ENCODE measurements at regions not wholly inside any gene's neighbourhood (a gene's known extent, or its start where the extent isn't known, plus 50 kb on each side); places are given as distances from the start of the nearest gene placed in this dataset.

DNA sequence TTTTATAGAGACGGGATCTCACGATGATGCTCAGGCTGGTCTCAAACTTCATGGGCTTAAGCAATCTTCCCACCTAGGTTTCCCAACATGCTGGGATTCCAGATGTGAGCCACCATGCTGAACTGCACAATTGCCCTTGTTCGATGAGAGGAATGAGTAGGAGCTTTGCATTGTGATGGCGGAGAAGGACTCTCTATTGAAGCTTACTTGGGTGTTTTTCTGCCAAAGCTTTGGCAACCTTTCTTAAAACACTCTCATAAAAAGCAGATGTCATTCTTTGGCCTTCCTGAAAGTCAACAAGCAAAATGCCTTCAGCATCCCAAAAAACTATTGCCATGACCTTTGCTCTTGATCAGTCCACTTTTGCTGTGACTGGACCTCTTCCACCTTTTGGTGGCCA, 904.8 kb upstream of the TMEM132C start:
- no peak for DNase-seq

DNA sequence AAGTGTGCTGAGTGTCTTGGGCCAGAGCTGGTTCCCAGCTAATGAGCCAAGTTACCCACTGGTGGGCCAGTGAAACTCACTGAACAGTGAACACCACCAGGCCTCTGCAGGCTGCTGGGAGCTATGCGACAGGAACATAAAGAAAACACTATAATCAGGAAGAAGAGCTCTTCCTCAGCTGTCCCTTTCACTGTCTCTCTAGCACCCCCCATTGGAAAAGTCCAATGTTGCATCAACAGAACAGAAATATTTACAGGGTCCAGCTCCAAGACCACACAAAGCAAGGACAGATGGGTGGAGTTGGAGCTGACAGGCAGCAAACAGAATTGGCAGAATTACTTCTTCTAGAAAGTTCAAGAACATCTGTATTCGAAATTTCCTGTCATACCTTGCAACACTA, 903.6 kb upstream of the TMEM132C start:
- no peak for DNase-seq

- DNase-seq = no peak
Observed at GRCh38 chr12:127373559-127373958, 893.4 kb upstream of the TMEM132C start.

GRCh38 chr12:127374447-127374846, 892.5 kb upstream of the TMEM132C start:
- DNase-seq = no peak

- no peak for DNase-seq
Observed at GRCh38 chr12:127381043-127381668, 885.8 kb upstream of the TMEM132C start.

- DNase-seq = no peak
Observed at GRCh38 chr12:127381681-127382080, 885.3 kb upstream of the TMEM132C start.

DNA sequence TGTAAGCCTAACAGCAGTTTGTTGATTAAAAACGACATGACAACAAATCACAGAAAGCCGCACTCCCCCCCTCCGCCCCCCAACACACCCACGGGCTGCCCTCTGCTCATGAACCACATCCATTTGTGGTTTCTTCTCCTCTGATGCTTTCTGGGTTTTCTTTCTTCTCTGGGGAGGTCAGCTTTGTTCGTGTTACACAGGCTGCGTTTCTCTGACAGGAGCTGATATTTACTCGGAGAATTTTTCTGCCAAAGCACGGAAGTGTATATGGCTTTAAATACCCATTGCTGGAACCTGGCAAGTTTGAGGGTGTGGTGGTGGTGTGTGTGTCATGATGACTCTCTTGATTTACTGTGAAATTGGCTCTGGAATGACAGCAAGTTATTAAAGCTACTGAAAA, 883.7 kb upstream of the TMEM132C start:
- DNase-seq = no peak

DNA sequence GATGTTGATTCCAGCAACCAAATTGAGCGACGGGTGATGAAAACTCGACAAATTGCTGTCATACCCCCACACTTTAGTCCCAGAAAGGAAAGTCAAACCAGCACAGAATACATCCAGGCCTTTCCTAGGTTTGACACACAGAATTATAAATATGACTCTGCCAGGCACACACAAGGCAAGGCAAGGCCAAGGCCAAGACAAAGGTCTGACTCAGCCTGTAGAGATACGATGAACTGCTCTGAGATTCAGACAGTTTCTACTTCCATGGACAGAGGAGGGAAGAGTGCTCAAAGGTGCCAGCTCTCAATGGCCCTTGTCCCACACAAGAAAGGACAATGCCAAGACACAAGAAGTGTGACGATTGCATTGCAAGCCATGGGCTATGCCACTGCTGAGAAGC, 880.2 kb upstream of the TMEM132C start:
- no peak for DNase-seq

GRCh38 chr12:127388985-127389384, 878.0 kb upstream of the TMEM132C start:
- no peak for DNase-seq

GRCh38 chr12:127389923-127390322, 877.0 kb upstream of the TMEM132C start:
- no peak for DNase-seq

GRCh38 chr12:127393465-127393864, 873.5 kb upstream of the TMEM132C start:
- peak; percentile 1 for DNase-seq

DNA sequence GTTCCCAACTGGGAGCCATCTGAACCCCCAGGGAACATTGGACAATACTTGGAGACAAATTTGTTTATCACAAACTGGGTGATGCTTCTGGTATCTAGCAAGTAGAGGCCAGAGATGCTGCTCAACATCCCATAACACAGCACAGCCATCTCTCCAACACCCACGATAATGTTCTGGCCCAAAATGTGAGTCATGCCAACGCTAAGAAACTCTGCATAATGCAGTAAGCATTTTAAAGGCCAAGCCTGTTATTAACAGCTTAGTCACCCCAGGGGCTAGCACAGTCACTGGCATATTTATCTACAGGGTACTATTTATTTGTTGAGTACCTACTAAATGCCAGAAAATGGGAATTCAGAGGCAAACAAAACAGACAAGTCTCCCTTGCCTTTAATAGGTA, 873.1 kb upstream of the TMEM132C start:
- DNase-seq = no peak

DNA sequence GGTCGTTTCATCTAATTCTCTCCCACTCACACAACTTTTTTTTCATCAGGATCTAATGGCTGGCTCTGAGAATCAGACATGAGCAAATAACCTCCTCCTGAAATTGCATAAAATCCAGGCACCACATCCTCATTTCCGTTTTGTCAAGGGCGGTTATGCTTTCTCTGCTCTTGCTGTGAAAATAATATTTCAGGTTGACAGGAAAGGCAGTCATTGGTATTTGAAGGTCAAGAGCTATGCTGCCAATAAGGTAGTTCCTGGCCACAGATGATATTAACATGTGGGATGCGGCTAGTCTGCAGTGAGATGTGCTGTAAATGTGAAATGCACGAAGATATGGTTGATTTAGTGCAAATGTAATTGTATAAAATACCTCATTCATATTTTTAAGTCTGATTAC, 870.2 kb upstream of the TMEM132C start:
- no peak for DNase-seq

DNA sequence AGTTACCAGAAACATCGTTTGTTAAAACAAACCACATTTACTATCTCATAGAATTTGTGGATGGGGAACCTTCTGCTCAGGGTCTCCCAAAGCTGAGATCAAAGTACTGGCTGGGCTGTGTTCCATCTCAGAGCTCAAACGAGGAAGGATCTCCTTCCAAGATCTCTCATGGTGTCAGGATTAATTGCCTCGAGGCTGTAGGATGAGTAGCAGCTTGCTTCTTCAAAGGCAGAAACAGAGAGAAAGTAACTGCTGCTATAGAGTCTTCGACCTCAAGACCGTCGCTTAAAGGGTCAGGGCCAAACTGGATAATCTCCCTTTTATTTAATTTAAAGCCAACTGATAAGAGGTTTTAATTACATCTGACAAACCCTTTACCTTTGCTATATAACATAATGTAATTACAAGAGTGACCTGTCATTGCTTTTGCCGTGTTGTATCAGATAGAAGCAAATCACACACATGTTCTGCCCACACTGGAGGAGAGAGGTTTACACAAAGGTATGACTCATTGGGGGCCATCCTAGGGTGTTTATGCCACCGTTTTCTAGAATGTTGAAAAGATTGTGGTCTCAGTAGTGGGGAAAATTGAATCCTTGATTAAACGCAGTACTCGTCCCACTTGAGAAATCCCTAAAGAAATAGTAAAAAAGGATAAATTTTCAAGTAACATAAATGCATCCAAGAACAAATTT, 868.8 kb upstream of the TMEM132C start:
- no peak for DNase-seq

GRCh38 chr12:127399451-127399850, 867.5 kb upstream of the TMEM132C start:
- no peak for DNase-seq

DNA sequence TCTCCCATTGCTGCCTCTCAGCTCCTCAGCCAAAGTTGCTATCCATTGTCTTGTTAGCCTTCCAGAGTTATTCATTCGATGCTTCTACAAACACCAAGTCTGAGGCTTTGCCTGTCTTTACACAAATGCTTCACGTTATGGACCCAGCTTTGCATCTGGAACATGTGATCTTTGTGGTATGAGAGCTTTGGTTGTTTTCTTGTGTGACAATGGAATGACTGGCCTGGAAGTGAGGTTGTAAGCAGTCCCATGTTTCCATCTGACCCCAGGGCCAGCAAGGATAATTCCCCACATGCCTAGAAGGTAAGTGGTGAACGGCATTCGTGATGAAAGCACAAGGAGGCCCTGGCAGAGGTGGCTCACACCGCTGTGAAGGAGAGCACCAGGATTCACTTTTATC, 866.7 kb upstream of the TMEM132C start:
- DNase-seq = no peak

- no peak for DNase-seq
Observed at GRCh38 chr12:127401005-127401404, 866.0 kb upstream of the TMEM132C start.

DNA sequence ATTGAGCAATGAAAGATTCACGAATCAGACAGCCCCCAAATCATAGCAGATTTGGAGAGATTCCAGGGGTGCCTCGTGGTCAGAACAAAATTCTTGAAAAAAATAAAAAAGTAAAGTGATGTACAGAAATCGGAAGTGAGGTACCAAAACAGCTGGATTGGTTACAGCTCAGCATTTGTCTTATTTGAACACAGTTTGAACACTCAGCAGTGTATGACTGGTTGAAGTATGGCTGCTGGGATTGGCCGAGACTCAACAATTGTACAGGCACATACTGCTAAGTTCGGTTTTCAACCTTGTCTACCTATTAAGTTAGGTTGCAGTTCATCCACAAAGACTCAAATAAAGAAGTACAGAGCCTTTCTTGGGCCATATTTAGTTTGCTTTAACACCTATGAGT, 865.4 kb upstream of the TMEM132C start:
- no peak for DNase-seq

- DNase-seq = no peak
Observed at GRCh38 chr12:127411166-127411915, 855.6 kb upstream of the TMEM132C start.

- DNase-seq = no peak
Observed at GRCh38 chr12:127411981-127412380, 855.0 kb upstream of the TMEM132C start.

DNA sequence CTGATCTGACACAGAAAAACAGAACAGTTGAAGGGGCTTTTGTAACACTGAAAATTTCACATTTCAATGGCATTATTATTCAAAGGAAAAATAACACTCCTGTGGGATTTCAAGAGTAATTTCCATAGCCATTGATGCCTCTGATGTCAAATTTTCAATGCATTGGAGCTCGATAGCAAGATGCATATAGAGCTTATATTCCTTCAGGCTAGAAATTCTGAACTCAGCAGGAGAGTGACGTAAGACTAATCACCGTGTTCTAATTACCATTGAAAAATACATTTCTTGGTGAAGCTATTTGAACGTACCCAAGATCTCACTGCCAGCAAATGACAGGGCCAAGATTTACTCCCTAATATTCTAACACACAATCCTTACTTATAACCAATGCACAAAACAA, 854.1 kb upstream of the TMEM132C start:
- DNase-seq = no peak

GRCh38 chr12:127414186-127414585, 852.8 kb upstream of the TMEM132C start:
- DNase-seq = no peak

- no peak for DNase-seq
Observed at GRCh38 chr12:127414636-127415035, 852.3 kb upstream of the TMEM132C start.

DNA sequence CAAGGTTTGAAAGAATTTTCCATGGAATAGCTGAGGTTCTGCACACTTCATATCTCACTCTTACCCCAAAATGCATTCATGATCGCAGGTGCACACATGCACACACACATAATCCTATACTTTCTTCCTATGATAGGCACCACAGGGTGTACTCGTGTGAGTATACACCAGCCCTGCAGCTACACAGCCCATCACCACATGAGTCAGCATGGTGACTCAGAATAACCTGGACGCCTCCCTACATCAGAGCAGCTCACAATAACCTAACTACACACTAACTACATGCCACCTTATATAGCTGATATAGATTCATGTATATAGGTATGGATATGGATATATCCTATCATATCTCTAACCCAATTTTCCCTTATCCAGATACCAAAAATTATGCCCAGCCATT, 850.2 kb upstream of the TMEM132C start:
- no peak for DNase-seq
